ENCODE measurements at regions not wholly inside any gene's neighbourhood (a gene's known extent, or its start where the extent isn't known, plus 50 kb on each side); places are given as distances from the start of the nearest gene placed in this dataset.

GRCh38 chr11:106344966-106345365 lies 267.5 kb downstream of the AASDHPPT start (continued):
- TF ChIP-seq ZNF512B (CRISPR knock-in tag; IDR thresholded peaks at IDR 0.05; ENCODE audit: borderline replicate concordance): no peak
- TF ChIP-seq FOXO1 (CRISPR knock-in tag; IDR thresholded peaks at IDR 0.05): no peak

GRCh38 chr11:106353031-106353430 lies 275.6 kb downstream of the AASDHPPT start:
- CTCF ChIA-PET (ENCODE audit: low intra/inter-chr PET ratio, low total read pairs): no interaction called here
- TF ChIP-seq RNF2 (conservative IDR thresholded peaks at IDR 0.05; ENCODE audit: low read depth) (no peak), EEA1 (CRISPR knock-in tag; IDR thresholded peaks at IDR 0.05; ENCODE audit: borderline replicate concordance) (no peak), HNF4G (IDR thresholded peaks at IDR 0.05; ENCODE audit: borderline replicate concordance, low read depth, low read length) (no peak), HNF4G (CRISPR knock-in tag; IDR thresholded peaks at IDR 0.05; ENCODE audit: borderline replicate concordance, low read depth) (no peak), TBX3 (IDR thresholded peaks at IDR 0.05; ENCODE audit: borderline replicate concordance) (no peak), ZNF282 (IDR thresholded peaks at IDR 0.05; ENCODE audit: partially characterized antibody) (no peak), TFDP2 (CRISPR knock-in tag; IDR thresholded peaks at IDR 0.05) (no peak), SKI (IDR thresholded peaks at IDR 0.05; ENCODE audit: partially characterized antibody) (no peak), ZNF724P (CRISPR knock-in tag; IDR thresholded peaks at IDR 0.05; ENCODE audit: borderline replicate concordance) (no peak), BRF2 (CRISPR knock-in tag; IDR thresholded peaks at IDR 0.05) (no peak), MED13 (CRISPR knock-in tag; IDR thresholded peaks at IDR 0.05) (no peak), E2F1 (CRISPR knock-in tag; IDR thresholded peaks at IDR 0.05) (no peak), BATF2 (CRISPR knock-in tag; IDR thresholded peaks at IDR 0.05) (no peak), ZNF558 (CRISPR knock-in tag; IDR thresholded peaks at IDR 0.05; ENCODE audit: borderline replicate concordance) (no peak), ZNF703 (CRISPR knock-in tag; IDR thresholded peaks at IDR 0.05; ENCODE audit: borderline replicate concordance) (no peak), ZNF263 (CRISPR knock-in tag; IDR thresholded peaks at IDR 0.05) (no peak)

More at GRCh38 chr11:106353031-106353430, 275.6 kb downstream of the AASDHPPT start:
- BruUV-seq (replicated peaks): no TSS peak
- H3K9ac ChIP-seq (ENCODE audit: insufficient read depth, low read depth, low read length): no peak overlapping the region
- H3K79me2 ChIP-seq (ENCODE audit: insufficient read depth, low read length): no peaks in the 10 kb centered on the region
- no peak for DNase-seq (ENCODE audit: low spot score)
- no peaks in the 10 kb centered on the region for H3K36me3 ChIP-seq (replicated peaks in 1 of 2; ENCODE audit: control insufficient read depth in 1 of 2, insufficient read depth in 2 of 2, low read length in 2 of 2)
- no peak for ATAC-seq
- no peak for FAIRE-seq
- peaks cover 51% of the 10 kb centered on the region for H3K9me3 ChIP-seq (ENCODE audit: low read length)
- H3K4me1 ChIP-seq (ENCODE audit: insufficient read depth, low read length): no peaks in the 10 kb centered on the region
- in situ Hi-C loops (cut with HindIII; ENCODE audit: extremely low pct_ligation_motif_present, low pct_unique_long_range_greater_than_20kb): no loop called here
- no peak overlapping the region for H3K4me3 ChIP-seq (replicated peaks in 1 of 3; ENCODE audit: insufficient read depth in 1 of 3, low read depth in 2 of 3, low read length in 3 of 3)
- H3K27ac ChIP-seq (ENCODE audit: extremely low read length, insufficient read depth, low read length): no peak overlapping the region
- 0% methylated on average over 2 of the region's 2 CpGs for WGBS (ENCODE audit: low lambda C conversion rate)
- no peak overlapping the region for H3K4me2 ChIP-seq (ENCODE audit: low read depth, low read length)
- no peak overlapping the region for H2AFZ ChIP-seq (ENCODE audit: low read length)
- intact Hi-C loops (cut with micrococcal nuclease; ENCODE audit: unreplicated experiment): no loop called here
- POLR2A ChIA-PET: no interaction called here
- no peaks in the 10 kb centered on the region for H3K27me3 ChIP-seq (ENCODE audit: control insufficient read depth in 1 of 2, insufficient read depth in 2 of 2, low read length in 2 of 2)
- no peaks in the 10 kb centered on the region for H4K20me1 ChIP-seq (ENCODE audit: insufficient read depth, low read length)
